DND-41 (cell line): ENCODE measurements at regions not wholly inside any gene's neighbourhood (a gene's known extent, or its start where the extent isn't known, plus 50 kb on each side); places are given as distances from the start of the nearest gene placed in this dataset.

Experiments
- EZH2 ChIP-seq: IDR thresholded peaks from 3 replicates; pipeline ENCODE4 v1.6.1; 2012; ENCODE audit warnings: borderline replicate concordance, low read depth, mild to moderate bottlenecking, moderate library complexity, low read length, inconsistent platforms; ENCODE audit not compliant: severe bottlenecking
- TF ChIP-seq, protein P1 (sequence below): IDR thresholded peaks from 2 replicates; pipeline ENCODE4 v1.5.1; 2012; ENCODE audit warnings: borderline replicate concordance, low read length, moderate library complexity, mild to moderate bottlenecking; ENCODE audit not compliant: poor library complexity, severe bottlenecking; ENCODE audit errors: extremely low read depth

DNA sequence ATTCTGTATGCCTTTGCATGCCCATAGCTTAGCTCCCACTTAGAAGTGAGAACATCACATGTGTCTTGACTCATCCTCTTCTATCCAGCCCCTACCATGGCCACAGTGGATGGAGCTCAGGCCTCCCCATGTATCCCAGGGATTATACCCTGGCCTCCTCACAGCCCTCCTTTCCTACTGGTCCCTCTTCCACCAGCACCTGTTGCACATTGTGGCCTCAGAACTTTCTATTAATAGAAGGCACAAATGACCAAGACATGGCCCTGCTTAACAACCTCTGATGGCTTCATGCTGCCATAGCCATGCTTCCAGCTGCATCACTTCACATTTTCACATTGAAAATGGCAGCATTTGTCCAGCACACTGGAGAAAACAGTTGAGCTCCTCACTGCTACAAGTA lies 315.4 kb downstream of the CDK5RAP2 start:
- TF ChIP-seq, protein P1, sequence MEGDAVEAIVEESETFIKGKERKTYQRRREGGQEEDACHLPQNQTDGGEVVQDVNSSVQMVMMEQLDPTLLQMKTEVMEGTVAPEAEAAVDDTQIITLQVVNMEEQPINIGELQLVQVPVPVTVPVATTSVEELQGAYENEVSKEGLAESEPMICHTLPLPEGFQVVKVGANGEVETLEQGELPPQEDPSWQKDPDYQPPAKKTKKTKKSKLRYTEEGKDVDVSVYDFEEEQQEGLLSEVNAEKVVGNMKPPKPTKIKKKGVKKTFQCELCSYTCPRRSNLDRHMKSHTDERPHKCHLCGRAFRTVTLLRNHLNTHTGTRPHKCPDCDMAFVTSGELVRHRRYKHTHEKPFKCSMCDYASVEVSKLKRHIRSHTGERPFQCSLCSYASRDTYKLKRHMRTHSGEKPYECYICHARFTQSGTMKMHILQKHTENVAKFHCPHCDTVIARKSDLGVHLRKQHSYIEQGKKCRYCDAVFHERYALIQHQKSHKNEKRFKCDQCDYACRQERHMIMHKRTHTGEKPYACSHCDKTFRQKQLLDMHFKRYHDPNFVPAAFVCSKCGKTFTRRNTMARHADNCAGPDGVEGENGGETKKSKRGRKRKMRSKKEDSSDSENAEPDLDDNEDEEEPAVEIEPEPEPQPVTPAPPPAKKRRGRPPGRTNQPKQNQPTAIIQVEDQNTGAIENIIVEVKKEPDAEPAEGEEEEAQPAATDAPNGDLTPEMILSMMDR = no peak
- TF ChIP-seq EZH2 = no peak
